Kidney (tissue), 13 donors: ENCODE measurements at regions not wholly inside any gene's neighbourhood (a gene's known extent, or its start where the extent isn't known, plus 50 kb on each side); places are given as distances from the start of the nearest gene placed in this dataset.
A peak's percentile ranks its signal among the peaks of the same experiment; 100 is the strongest.

Experiments used
- DNase-seq, 5 donors: peaks; one replicate each; pipeline ENCODE4 v3.0.0-alpha.2; 2013 to 2020
- FAIRE-seq: peaks from 2 replicates; lab custom pipeline; 2012; peaks lifted over from hg19 to GRCh38; lab: Jason Lieb, UNC
- H3K27ac ChIP-seq, 2 donors: one replicate each; pipeline ENCODE4 v1.7.0; 2013; ENCODE audit warnings: low read depth in 2 of 2, low read length in 2 of 2, inconsistent platforms in 1 of 2
- H3K27me3 ChIP-seq: one replicate; pipeline ENCODE4 v1.7.1; 2013; ENCODE audit warnings: low read length, inconsistent platforms; ENCODE audit not compliant: control insufficient read depth, insufficient read depth
- H3K36me3 ChIP-seq, 3 donors: one replicate each; pipeline versions ENCODE4 v1.7.0 to v1.7.1; 2013; ENCODE audit warnings: low read length in 3 of 3, control low read depth in 1 of 3, inconsistent platforms in 1 of 3; ENCODE audit not compliant: insufficient read depth in 3 of 3, control insufficient read depth in 2 of 3
- H3K4me1 ChIP-seq, 3 donors: one replicate each; pipeline versions ENCODE4 v1.7.0 to v1.7.1; 2013; ENCODE audit warnings: low read length in 3 of 3, inconsistent platforms in 1 of 3, low read depth in 1 of 3; ENCODE audit not compliant: control insufficient read depth in 2 of 3, insufficient read depth in 2 of 3
- H3K4me3 ChIP-seq, 3 donors: one replicate each; pipeline versions ENCODE4 v1.7.0 to v1.8.1; 2013; ENCODE audit warnings: low read length in 3 of 3, control low read depth in 1 of 3, inconsistent platforms in 1 of 3
- H3K9ac ChIP-seq, 3 donors: one replicate each; pipeline versions ENCODE4 v1.7.0 to v1.7.1; 2013; ENCODE audit warnings: low read length in 3 of 3, control low read depth in 1 of 3, inconsistent platforms in 1 of 3
- H3K9me3 ChIP-seq, 3 donors: one replicate each; pipeline versions ENCODE4 v1.7.0 to v1.7.1; 2013; ENCODE audit warnings: low read length in 3 of 3, control low read depth in 1 of 3, inconsistent platforms in 1 of 3; ENCODE audit not compliant: control insufficient read depth in 2 of 3, insufficient read depth in 1 of 3
- intact Hi-C: fragments of 100-400 bp; cut with DNase I; formaldehyde crosslinking; loops from one replicate; pipeline ENCODE4 v1.11.1; 2022
- TF ChIP-seq, protein P1 (sequence below): IDR thresholded peaks from 3 replicates; pipeline ENCODE4 v1.5.1; 2012; ENCODE audit warnings: mild to moderate bottlenecking, moderate library complexity, borderline replicate concordance; ENCODE audit not compliant: insufficient read depth; ENCODE audit errors: extremely low read depth
- donor health status: control.
- donor health status: control.
- donor health status: control.
- donor health status: control.
- donor health status: control.
- donor health status: DM: yes; HTN: yes; CAD: no.
- donor health status: Normal renal cell carcinoma (clear cell type).

- Histone ChIP-seq H3K36me3 (no peaks in the 10 kb centered on the region), H3K4me1 (no peaks in the 10 kb centered on the region), H3K4me3 (no peak overlapping the region), H3K9ac (no peak overlapping the region), H3K9me3 (peaks cover 0 to 7% (median 0%) of the 10 kb centered on the region in 3 donors), H3K27ac (no peak overlapping the region), H3K27me3 (no peaks in the 10 kb centered on the region)
- DNase-seq = peak in 3 of 5 donors; percentile 36 to 88 (median 64)
- TF ChIP-seq, protein P1, sequence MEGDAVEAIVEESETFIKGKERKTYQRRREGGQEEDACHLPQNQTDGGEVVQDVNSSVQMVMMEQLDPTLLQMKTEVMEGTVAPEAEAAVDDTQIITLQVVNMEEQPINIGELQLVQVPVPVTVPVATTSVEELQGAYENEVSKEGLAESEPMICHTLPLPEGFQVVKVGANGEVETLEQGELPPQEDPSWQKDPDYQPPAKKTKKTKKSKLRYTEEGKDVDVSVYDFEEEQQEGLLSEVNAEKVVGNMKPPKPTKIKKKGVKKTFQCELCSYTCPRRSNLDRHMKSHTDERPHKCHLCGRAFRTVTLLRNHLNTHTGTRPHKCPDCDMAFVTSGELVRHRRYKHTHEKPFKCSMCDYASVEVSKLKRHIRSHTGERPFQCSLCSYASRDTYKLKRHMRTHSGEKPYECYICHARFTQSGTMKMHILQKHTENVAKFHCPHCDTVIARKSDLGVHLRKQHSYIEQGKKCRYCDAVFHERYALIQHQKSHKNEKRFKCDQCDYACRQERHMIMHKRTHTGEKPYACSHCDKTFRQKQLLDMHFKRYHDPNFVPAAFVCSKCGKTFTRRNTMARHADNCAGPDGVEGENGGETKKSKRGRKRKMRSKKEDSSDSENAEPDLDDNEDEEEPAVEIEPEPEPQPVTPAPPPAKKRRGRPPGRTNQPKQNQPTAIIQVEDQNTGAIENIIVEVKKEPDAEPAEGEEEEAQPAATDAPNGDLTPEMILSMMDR = no peak
- FAIRE-seq = no peak
- intact Hi-C loops = no loop called here
These were observed 339.6 kb upstream of the TBX3 start for GRCh38 chr12:115023279-115024265.

GRCh38 chr12:115020091-115020490 lies 336.1 kb upstream of the TBX3 start:
- peaks cover 0 to 14% (median 0%) of the 10 kb centered on the region in 3 donors for H3K9me3 ChIP-seq
- no peaks in the 10 kb centered on the region for H3K27me3 ChIP-seq
- no peaks in the 10 kb centered on the region for H3K36me3 ChIP-seq
- intact Hi-C loops = no loop called here
- no peak overlapping the region for H3K9ac ChIP-seq
- DNase-seq (no peak), FAIRE-seq (no peak)
- no peak overlapping the region for H3K27ac ChIP-seq
- no peaks in the 10 kb centered on the region for H3K4me1 ChIP-seq
- no peak overlapping the region for H3K4me3 ChIP-seq
- TF ChIP-seq, protein P1 = no peak

DNA sequence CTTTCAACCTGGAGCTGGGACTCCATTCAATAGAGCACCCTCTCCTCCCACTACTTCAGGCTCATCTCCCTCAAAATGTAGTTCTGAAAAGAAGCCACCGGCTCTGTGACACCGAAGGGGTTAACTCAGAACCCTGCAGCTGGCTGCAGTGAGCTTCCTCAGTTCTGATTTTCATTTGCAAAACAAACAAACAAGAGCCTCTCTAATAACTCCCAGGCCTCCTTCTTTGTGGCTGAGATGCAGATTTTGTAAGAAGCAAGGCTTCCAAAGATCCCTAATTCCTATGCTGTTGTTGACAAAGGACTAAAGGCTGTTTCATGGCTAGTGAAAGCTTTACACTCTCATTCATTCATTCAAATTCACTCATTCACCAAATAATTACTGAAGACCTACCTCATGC lies 333.4 kb upstream of the TBX3 start:
- H3K4me3 ChIP-seq = no peak overlapping the region
- H3K9ac ChIP-seq = no peak overlapping the region
- H3K4me1 ChIP-seq = peaks cover 0 to 5% (median 3%) of the 10 kb centered on the region in 3 donors
- intact Hi-C loops = no loop called here
- no peak overlapping the region for H3K27ac ChIP-seq
- H3K9me3 ChIP-seq = peaks cover 0 to 14% (median 0%) of the 10 kb centered on the region in 3 donors
- no peak for DNase-seq
- no peaks in the 10 kb centered on the region for H3K27me3 ChIP-seq
- no peak for FAIRE-seq
- TF ChIP-seq, protein P1 = no peak
- no peaks in the 10 kb centered on the region for H3K36me3 ChIP-seq
